DMS153 treated with DMSO at 0.1 percent for 48 hours (cell line): ENCODE measurements at regions not wholly inside any gene's neighbourhood (a gene's known extent, or its start where the extent isn't known, plus 50 kb on each side); places are given as distances from the start of the nearest gene placed in this dataset.
"Not testable (repeated sequence)": the region's sequence is repeated elsewhere in the genome, so short reads cannot be mapped to it uniquely, and the experiment has no call there.

Experiments used
- DNase-seq: peaks from one replicate; lab custom pipeline; 2025; ENCODE audit not compliant: unreplicated experiment; lab: John Stamatoyannopoulos, UW

- DNase-seq: no peak
Observed at GRCh38 chr4:43089730-43090129, 197.2 kb downstream of the GRXCR1 start.

- no peak for DNase-seq
Observed at GRCh38 chr4:43103048-43103447, 210.5 kb downstream of the GRXCR1 start.

- DNase-seq: no peak
Observed at GRCh38 chr4:43112139-43112538, 219.6 kb downstream of the GRXCR1 start.

GRCh38 chr4:43113196-43113595 lies 220.7 kb downstream of the GRXCR1 start:
- no peak for DNase-seq

GRCh38 chr4:43126595-43126994 lies 234.1 kb downstream of the GRXCR1 start:
- no peak for DNase-seq

- no peak for DNase-seq
Observed at GRCh38 chr4:43130228-43131021, 237.9 kb downstream of the GRXCR1 start.

GRCh38 chr4:43132010-43132582 lies 239.6 kb downstream of the GRXCR1 start:
- DNase-seq: peak; percentile 34

- DNase-seq: no peak
Observed at GRCh38 chr4:43133566-43133965, 241.1 kb downstream of the GRXCR1 start.

- DNase-seq: no peak
Observed at GRCh38 chr4:43136752-43137151, 244.2 kb downstream of the GRXCR1 start.

- DNase-seq: no peak
Observed at GRCh38 chr4:43146198-43146597, 253.7 kb downstream of the GRXCR1 start.

- no peak for DNase-seq
Observed at GRCh38 chr4:43148481-43148880, 256.0 kb downstream of the GRXCR1 start.

GRCh38 chr4:43163101-43163792 lies 270.7 kb downstream of the GRXCR1 start:
- DNase-seq: peak; percentile 12

- no peak for DNase-seq
Observed at GRCh38 chr4:43189741-43190140, 297.2 kb downstream of the GRXCR1 start.

- not testable (repeated sequence) for DNase-seq
Observed at GRCh38 chr4:43212576-43212975, 320.1 kb downstream of the GRXCR1 start.

GRCh38 chr4:43223820-43224219 lies 331.3 kb downstream of the GRXCR1 start:
- DNase-seq: no peak

- DNase-seq: no peak
Observed at GRCh38 chr4:43224559-43224958, 332.0 kb downstream of the GRXCR1 start.

- DNase-seq: no peak
Observed at GRCh38 chr4:43233321-43233720, 340.8 kb downstream of the GRXCR1 start.

GRCh38 chr4:43234626-43235415 lies 342.3 kb downstream of the GRXCR1 start:
- DNase-seq: no peak

- DNase-seq: no peak
Observed at GRCh38 chr4:43238008-43238407, 345.5 kb downstream of the GRXCR1 start.

- DNase-seq: no peak
Observed at GRCh38 chr4:43238585-43238984, 346.1 kb downstream of the GRXCR1 start.

- DNase-seq: no peak
Observed at GRCh38 chr4:43241104-43241503, 348.6 kb downstream of the GRXCR1 start.
